ENCODE measurements at regions not wholly inside any gene's neighbourhood (a gene's known extent, or its start where the extent isn't known, plus 50 kb on each side); places are given as distances from the start of the nearest gene placed in this dataset.

DNA sequence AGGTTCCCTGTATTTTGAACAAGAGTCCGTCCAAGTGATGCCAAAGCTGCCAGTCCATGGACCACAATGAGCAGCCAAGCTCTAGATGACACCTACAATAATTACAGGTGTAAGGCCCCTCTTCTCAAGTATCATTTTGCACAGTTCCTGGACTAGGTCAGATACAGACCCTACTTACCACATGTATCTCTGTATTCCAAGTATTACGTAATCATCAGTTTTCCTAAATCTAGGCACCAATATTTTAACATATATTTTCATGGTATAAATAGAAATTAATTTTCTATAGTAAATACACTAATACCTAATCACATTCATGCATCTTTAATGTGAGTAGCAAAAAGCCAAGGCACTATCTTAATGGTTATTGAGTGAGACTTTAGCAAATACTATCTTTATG lies 157.0 kb upstream of the PRSS1 start:
- intact Hi-C loops (cut with DNase I), result no loop called here
- TF ChIP-seq, protein P1, sequence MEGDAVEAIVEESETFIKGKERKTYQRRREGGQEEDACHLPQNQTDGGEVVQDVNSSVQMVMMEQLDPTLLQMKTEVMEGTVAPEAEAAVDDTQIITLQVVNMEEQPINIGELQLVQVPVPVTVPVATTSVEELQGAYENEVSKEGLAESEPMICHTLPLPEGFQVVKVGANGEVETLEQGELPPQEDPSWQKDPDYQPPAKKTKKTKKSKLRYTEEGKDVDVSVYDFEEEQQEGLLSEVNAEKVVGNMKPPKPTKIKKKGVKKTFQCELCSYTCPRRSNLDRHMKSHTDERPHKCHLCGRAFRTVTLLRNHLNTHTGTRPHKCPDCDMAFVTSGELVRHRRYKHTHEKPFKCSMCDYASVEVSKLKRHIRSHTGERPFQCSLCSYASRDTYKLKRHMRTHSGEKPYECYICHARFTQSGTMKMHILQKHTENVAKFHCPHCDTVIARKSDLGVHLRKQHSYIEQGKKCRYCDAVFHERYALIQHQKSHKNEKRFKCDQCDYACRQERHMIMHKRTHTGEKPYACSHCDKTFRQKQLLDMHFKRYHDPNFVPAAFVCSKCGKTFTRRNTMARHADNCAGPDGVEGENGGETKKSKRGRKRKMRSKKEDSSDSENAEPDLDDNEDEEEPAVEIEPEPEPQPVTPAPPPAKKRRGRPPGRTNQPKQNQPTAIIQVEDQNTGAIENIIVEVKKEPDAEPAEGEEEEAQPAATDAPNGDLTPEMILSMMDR (IDR thresholded peaks at IDR 0.05), result no peak
- TF ChIP-seq POLR2AphosphoS5 (IDR thresholded peaks at IDR 0.05; ENCODE audit: insufficient read depth in 1 of 2, low read depth in 1 of 2), result no peak
- TF ChIP-seq POLR2A (IDR thresholded peaks at IDR 0.05), result no peak

DNA sequence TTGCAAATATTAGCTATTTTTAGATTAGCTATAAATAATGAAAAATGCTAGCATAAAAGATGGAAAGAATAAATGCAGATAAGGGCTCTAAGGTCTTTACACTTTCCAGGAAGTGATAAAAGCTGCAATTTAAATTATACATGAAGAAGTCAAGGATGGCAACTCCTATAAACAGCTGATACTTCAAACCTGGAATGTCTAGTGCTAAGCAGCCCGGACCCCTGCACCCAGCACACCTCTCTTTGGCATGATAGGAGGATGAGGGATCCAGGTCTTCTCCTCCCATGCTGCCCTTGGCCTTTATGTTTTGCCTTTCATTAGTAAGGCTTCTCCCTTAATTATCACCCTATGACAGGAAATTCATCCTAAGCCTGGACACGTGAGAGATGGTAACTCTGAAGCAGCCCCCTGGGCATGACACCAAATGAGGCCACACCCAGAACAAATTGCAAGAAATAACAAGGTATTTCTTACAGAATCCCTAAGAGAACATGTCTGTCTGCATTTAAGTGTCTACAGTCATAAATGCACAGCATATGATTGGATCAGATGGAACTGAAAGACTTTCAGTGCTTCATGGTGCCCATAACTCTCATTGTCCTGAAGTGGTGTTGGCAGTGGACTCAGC lies 158.3 kb upstream of the PRSS1 start:
- H3K4me3 ChIP-seq, result no peak overlapping the region
- H3K27ac ChIP-seq, result no peak overlapping the region
- H3K27me3 ChIP-seq, result no peaks in the 10 kb centered on the region
- no peak for TF ChIP-seq POLR2AphosphoS5 (IDR thresholded peaks at IDR 0.05; ENCODE audit: insufficient read depth in 1 of 2, low read depth in 1 of 2)
- TF ChIP-seq POLR2A (IDR thresholded peaks at IDR 0.05), result no peak
- TF ChIP-seq, protein P1 (IDR thresholded peaks at IDR 0.05), result no peak
- H3K36me3 ChIP-seq, result no peaks in the 10 kb centered on the region
- no peak for DNase-seq (ENCODE audit: extremely low spot score in 2 of 2)
- intact Hi-C loops (cut with DNase I), result no loop called here
- H3K9me3 ChIP-seq, result no peaks in the 10 kb centered on the region
- H3K4me1 ChIP-seq, result no peaks in the 10 kb centered on the region

More for the DNA sequence above, 157.0 kb upstream of the PRSS1 start:
- Histone ChIP-seq H3K27me3 (no peaks in the 10 kb centered on the region), H3K4me3 (no peak overlapping the region), H3K36me3 (no peaks in the 10 kb centered on the region), H3K9me3 (no peaks in the 10 kb centered on the region), H3K27ac (no peak overlapping the region), H3K4me1 (no peaks in the 10 kb centered on the region)
- no peak for DNase-seq (ENCODE audit: extremely low spot score in 2 of 2)

DNA sequence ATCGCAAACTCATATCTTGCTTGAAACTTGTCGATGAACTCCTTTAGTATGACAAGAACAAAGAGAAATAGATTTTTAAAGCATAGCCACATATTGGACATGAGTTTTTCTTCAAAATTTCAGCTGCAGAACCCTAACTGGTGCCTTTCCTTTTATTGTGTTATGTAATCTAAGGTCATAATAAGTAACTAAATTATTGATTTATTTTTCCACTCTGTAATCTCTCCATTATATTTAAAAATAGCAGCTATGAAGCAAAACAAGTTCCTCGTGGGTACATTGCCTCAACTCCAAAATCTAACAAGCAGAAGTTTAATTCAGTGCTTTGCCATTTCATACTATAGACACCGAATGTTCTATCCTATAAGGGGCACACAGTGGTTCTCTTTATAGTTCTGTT lies 159.2 kb upstream of the PRSS1 start:
- DNase-seq (ENCODE audit: extremely low spot score in 2 of 2), result no peak

DNA sequence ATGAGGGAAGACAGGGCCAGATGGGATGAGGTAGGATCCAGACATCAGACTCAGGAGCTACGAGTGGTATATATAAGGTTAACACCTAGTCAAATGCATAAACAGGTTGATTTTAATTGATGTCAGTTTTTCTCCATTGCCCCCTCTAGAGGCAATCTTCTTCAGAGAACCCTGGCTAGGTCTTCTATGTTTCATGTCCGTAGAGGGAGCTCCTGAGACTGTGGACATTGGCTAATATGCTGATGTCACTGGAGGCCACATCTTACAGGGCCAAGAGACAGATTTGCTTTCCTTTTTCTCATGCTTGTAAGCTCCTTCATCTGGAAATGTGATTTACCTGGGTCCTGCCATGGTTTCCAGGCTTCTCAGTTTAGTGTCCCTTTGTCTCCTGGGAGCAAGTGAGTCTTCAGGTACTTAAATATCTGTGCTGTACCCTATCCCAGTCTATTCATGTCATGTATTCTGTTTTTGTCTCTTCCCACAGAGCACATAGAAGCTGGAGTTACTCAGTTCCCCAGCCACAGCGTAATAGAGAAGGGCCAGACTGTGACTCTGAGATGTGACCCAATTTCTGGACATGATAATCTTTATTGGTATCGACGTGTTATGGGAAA lies 161.6 kb upstream of the PRSS1 start:
- Histone ChIP-seq H3K9me3 (no peaks in the 10 kb centered on the region), H3K36me3 (no peaks in the 10 kb centered on the region), H3K27ac (no peak overlapping the region), H3K4me1 (no peaks in the 10 kb centered on the region), H3K4me3 (no peak overlapping the region), H3K27me3 (no peaks in the 10 kb centered on the region)
- no peak for DNase-seq (ENCODE audit: extremely low spot score in 2 of 2)
- intact Hi-C loops (cut with DNase I), result no loop called here
- TF ChIP-seq POLR2A (IDR thresholded peaks at IDR 0.05), result no peak

More for the DNA sequence above, 159.2 kb upstream of the PRSS1 start:
- no peaks in the 10 kb centered on the region for H3K4me1 ChIP-seq
- TF ChIP-seq POLR2AphosphoS5 (IDR thresholded peaks at IDR 0.05; ENCODE audit: insufficient read depth in 1 of 2, low read depth in 1 of 2) (no peak), POLR2A (IDR thresholded peaks at IDR 0.05) (no peak)
- TF ChIP-seq, protein P1 (IDR thresholded peaks at IDR 0.05), result no peak
- no peaks in the 10 kb centered on the region for H3K27me3 ChIP-seq
- H3K9me3 ChIP-seq, result no peaks in the 10 kb centered on the region
- H3K27ac ChIP-seq, result no peak overlapping the region
- no peak overlapping the region for H3K4me3 ChIP-seq
- no peaks in the 10 kb centered on the region for H3K36me3 ChIP-seq
- intact Hi-C loops (cut with DNase I), result no loop called here

DNA sequence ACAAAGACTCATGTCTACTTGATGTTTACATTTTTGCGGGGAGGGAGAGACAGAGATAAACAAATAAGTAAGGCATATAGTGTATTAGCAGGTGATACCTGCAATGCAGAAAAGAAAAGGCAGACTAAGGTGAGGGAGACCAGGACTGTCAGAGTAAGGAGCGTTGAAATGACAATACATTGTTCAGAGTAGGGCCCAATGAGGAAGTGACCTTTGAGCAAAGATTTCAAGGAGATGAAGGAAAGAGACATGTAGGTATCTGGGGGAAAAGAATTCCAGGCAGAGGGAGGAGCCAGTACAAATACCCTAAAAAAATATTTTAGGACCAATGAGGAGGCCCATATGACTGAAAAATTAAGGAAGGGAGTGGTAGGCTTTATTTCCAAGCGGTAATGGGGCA lies 162.7 kb upstream of the PRSS1 start:
- Histone ChIP-seq H3K36me3 (no peaks in the 10 kb centered on the region), H3K4me1 (no peaks in the 10 kb centered on the region), H3K27me3 (no peaks in the 10 kb centered on the region), H3K4me3 (no peak overlapping the region), H3K9me3 (no peaks in the 10 kb centered on the region), H3K27ac (no peak overlapping the region)
- DNase-seq (ENCODE audit: extremely low spot score in 2 of 2), result no peak
- TF ChIP-seq, protein P1 (IDR thresholded peaks at IDR 0.05), result no peak
- no peak for TF ChIP-seq POLR2AphosphoS5 (IDR thresholded peaks at IDR 0.05; ENCODE audit: insufficient read depth in 1 of 2, low read depth in 1 of 2)
- intact Hi-C loops (cut with DNase I), result no loop called here

Measured in vagina (tissue), 2 donors.